ENCODE measurements at regions not wholly inside any gene's neighbourhood (a gene's known extent, or its start where the extent isn't known, plus 50 kb on each side); places are given as distances from the start of the nearest gene placed in this dataset.

GRCh38 chr7:52151559-52151958 lies 835.0 kb upstream of the COBL start:
- TF ChIP-seq, protein P1, sequence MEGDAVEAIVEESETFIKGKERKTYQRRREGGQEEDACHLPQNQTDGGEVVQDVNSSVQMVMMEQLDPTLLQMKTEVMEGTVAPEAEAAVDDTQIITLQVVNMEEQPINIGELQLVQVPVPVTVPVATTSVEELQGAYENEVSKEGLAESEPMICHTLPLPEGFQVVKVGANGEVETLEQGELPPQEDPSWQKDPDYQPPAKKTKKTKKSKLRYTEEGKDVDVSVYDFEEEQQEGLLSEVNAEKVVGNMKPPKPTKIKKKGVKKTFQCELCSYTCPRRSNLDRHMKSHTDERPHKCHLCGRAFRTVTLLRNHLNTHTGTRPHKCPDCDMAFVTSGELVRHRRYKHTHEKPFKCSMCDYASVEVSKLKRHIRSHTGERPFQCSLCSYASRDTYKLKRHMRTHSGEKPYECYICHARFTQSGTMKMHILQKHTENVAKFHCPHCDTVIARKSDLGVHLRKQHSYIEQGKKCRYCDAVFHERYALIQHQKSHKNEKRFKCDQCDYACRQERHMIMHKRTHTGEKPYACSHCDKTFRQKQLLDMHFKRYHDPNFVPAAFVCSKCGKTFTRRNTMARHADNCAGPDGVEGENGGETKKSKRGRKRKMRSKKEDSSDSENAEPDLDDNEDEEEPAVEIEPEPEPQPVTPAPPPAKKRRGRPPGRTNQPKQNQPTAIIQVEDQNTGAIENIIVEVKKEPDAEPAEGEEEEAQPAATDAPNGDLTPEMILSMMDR (IDR thresholded peaks at IDR 0.05; ENCODE audit: insufficient read depth, low read length, poor library complexity, severe bottlenecking) = no peak
- TF ChIP-seq EZH2phosphoT487 (conservative IDR thresholded peaks at IDR 0.05; ENCODE audit: low read length) = no peak
